Mesenchymal stem cell (in vitro differentiated cells and primary cell): ENCODE measurements at regions not wholly inside any gene's neighbourhood (a gene's known extent, or its start where the extent isn't known, plus 50 kb on each side); places are given as distances from the start of the nearest gene placed in this dataset.

Experiments
- DNase-seq: peaks from one replicate; pipeline ENCODE4 v3.0.0-alpha.2; 2013
- H2AFZ ChIP-seq: one replicate; pipeline ENCODE4 v1.6.1; 2013; ENCODE audit warnings: low read depth, mild to moderate bottlenecking, control low read depth, inconsistent platforms, low read length, moderate library complexity
- H2AK5ac ChIP-seq: 2 replicates; pipeline ENCODE4 v1.6.1; 2013; ENCODE audit warnings: low read length, moderate library complexity, mild to moderate bottlenecking, inconsistent platforms; ENCODE audit not compliant: severe bottlenecking
- H2BK120ac ChIP-seq: one replicate; pipeline ENCODE4 v1.6.1; 2013; ENCODE audit warnings: low read depth, mild to moderate bottlenecking, inconsistent platforms, low read length, moderate library complexity
- H2BK12ac ChIP-seq, 2 experiments: one replicate each; pipeline ENCODE4 v1.6.1; 2013; ENCODE audit warnings: inconsistent platforms in 2 of 2, low read length in 2 of 2, mild to moderate bottlenecking in 2 of 2, moderate library complexity in 2 of 2, control low read depth in 1 of 2
- H2BK15ac ChIP-seq: one replicate; pipeline ENCODE4 v1.6.1; 2013; ENCODE audit warnings: mild to moderate bottlenecking, low read depth, inconsistent platforms; ENCODE audit not compliant: poor library complexity, severe bottlenecking
- H2BK5ac ChIP-seq: 2 replicates; pipeline ENCODE4 v1.6.1; 2013; ENCODE audit warnings: low read depth, mild to moderate bottlenecking, low read length, control low read depth, inconsistent platforms; ENCODE audit not compliant: poor library complexity, severe bottlenecking
- H3K14ac ChIP-seq, 2 experiments: one replicate each; pipeline ENCODE4 v1.6.1; 2013; ENCODE audit warnings: inconsistent platforms in 2 of 2, low read length in 2 of 2, control low read depth in 1 of 2, mild to moderate bottlenecking in 1 of 2, moderate library complexity in 1 of 2
- H3K18ac ChIP-seq, 2 experiments: one replicate each; pipeline ENCODE4 v1.6.1; 2013; ENCODE audit warnings: inconsistent platforms in 2 of 2, low read length in 2 of 2, control low read depth in 1 of 2, low read depth in 1 of 2, mild to moderate bottlenecking in 1 of 2
- H3K23ac ChIP-seq, 2 experiments: one replicate each; pipeline ENCODE4 v1.6.1; 2013; ENCODE audit warnings: inconsistent platforms in 2 of 2, low read length in 2 of 2, mild to moderate bottlenecking in 2 of 2, moderate library complexity in 2 of 2, control low read depth in 1 of 2
- H3K27ac ChIP-seq: 2 replicates; pipeline ENCODE4 v1.5.1; 2013; ENCODE audit warnings: mild to moderate bottlenecking, moderate library complexity, low read length, control low read depth, inconsistent platforms; ENCODE audit not compliant: poor library complexity, severe bottlenecking
- H3K27me3 ChIP-seq, 2 experiments: 2 replicates each; pipeline versions ENCODE4 v1.6.1 to v1.7.0; 2013; ENCODE audit warnings: low read length in 2 of 2, mild to moderate bottlenecking in 2 of 2, moderate library complexity in 2 of 2, control low read depth in 1 of 2, inconsistent platforms in 1 of 2; ENCODE audit not compliant: control insufficient read depth in 1 of 2, insufficient read depth in 1 of 2
- H3K36me3 ChIP-seq, 2 experiments: 2 replicates each; pipeline versions ENCODE4 v1.6.1 to v1.7.0; 2013; ENCODE audit warnings: low read length in 2 of 2, control low read depth in 1 of 2, inconsistent platforms in 1 of 2, low read depth in 1 of 2, mild to moderate bottlenecking in 1 of 2; ENCODE audit not compliant: insufficient read depth in 2 of 2, control insufficient read depth in 1 of 2
- H3K4ac ChIP-seq, 2 experiments: one replicate each; pipeline ENCODE4 v1.6.1; 2013; ENCODE audit warnings: inconsistent platforms in 2 of 2, low read length in 2 of 2, mild to moderate bottlenecking in 2 of 2, moderate library complexity in 2 of 2, control low read depth in 1 of 2, low read depth in 1 of 2
- H3K4me1 ChIP-seq: 2 replicates; pipeline ENCODE4 v1.6.1; 2013; ENCODE audit warnings: low read depth, low read length, control low read depth; ENCODE audit not compliant: control insufficient read depth, insufficient read depth
- H3K4me2 ChIP-seq: 2 replicates; pipeline ENCODE4 v1.6.1; 2013; ENCODE audit warnings: low read length, mild to moderate bottlenecking, inconsistent platforms; ENCODE audit not compliant: poor library complexity, severe bottlenecking
- H3K4me3 ChIP-seq, 2 experiments: 2 replicates each; pipeline versions ENCODE4 v1.5.1 to v1.7.0; 2013; ENCODE audit warnings: low read length in 2 of 2, mild to moderate bottlenecking in 2 of 2, control low read depth in 1 of 2, low read depth in 1 of 2; ENCODE audit not compliant: insufficient read depth in 1 of 2
- H3K79me1 ChIP-seq: replicated peaks from 2 replicates; pipeline ENCODE4 v1.6.1; 2013; ENCODE audit warnings: mild to moderate bottlenecking, control low read depth, low read length, inconsistent platforms; ENCODE audit not compliant: poor library complexity, severe bottlenecking
- H3K9ac ChIP-seq: 2 replicates; pipeline ENCODE4 v1.7.0; 2013; ENCODE audit warnings: mild to moderate bottlenecking, low read length, moderate library complexity
- H3K9me3 ChIP-seq: 2 replicates; pipeline ENCODE4 v1.7.0; 2013; ENCODE audit warnings: mild to moderate bottlenecking, low read length; ENCODE audit not compliant: control insufficient read depth
- H4K8ac ChIP-seq: one replicate; pipeline ENCODE4 v1.6.1; 2013; ENCODE audit warnings: inconsistent platforms, mild to moderate bottlenecking, low read length, moderate library complexity
- H4K91ac ChIP-seq: one replicate; pipeline ENCODE4 v1.6.1; 2013; ENCODE audit warnings: mild to moderate bottlenecking, low read length, inconsistent platforms
- WGBS: methylation state at CpG from one replicate; pipeline ENCODE4 v1.1.7; 2013; ENCODE audit warnings: mixed read lengths; 5-methylcytosine and 5-hydroxymethylcytosine counted together

- Histone ChIP-seq H3K4me2 (no peak overlapping the region), H4K8ac (no peak overlapping the region), H3K23ac (no peak overlapping the region), H3K14ac (no peak overlapping the region), H3K18ac (no peak overlapping the region), H2BK5ac (peak overlapping the region; percentile 79), H3K4ac (no peak overlapping the region), H3K4me3 (no peak overlapping the region), H3K79me1 (peaks cover 6% of the 10 kb centered on the region), H2AK5ac (no peak overlapping the region), H2BK12ac (no peak overlapping the region), H2BK15ac (no peak overlapping the region), H3K9ac (no peak overlapping the region), H4K91ac (no peak overlapping the region), H3K4me1 (peaks cover 7% of the 10 kb centered on the region), H3K27me3 (no peaks in the 10 kb centered on the region), H2AFZ (no peak overlapping the region), H3K9me3 (no peaks in the 10 kb centered on the region), H3K36me3 (no peaks in the 10 kb centered on the region), H3K27ac (peak overlapping the region; percentile 91), H2BK120ac (no peak overlapping the region)
- WGBS, result 92% methylated on average over 6 of the region's 7 CpGs
- DNase-seq, result no peak
Measured at GRCh38 chr21:16563116-16563515, 833.3 kb downstream of the USP25 start.

GRCh38 chr21:16563795-16564194 is 834.0 kb downstream of the USP25 start:
- peaks cover 7% of the 10 kb centered on the region for H3K4me1 ChIP-seq
- 77% methylated on average over 7 of the region's 7 CpGs for WGBS
- H2BK15ac ChIP-seq, result no peak overlapping the region

GRCh38 chr21:16568244-16568643 is 838.5 kb downstream of the USP25 start:
- no peak overlapping the region for H2BK5ac ChIP-seq
- no peak overlapping the region for H2BK12ac ChIP-seq
- H3K4ac ChIP-seq, result no peak overlapping the region
- no peak overlapping the region for H2BK120ac ChIP-seq
- H3K4me1 ChIP-seq, result peaks cover 9% of the 10 kb centered on the region
- H4K8ac ChIP-seq, result no peak overlapping the region
- no peak for DNase-seq
- no peak overlapping the region for H2AFZ ChIP-seq
- no peak overlapping the region for H2BK15ac ChIP-seq
- no peak overlapping the region for H3K14ac ChIP-seq
- peaks cover 2% of the 10 kb centered on the region for H3K79me1 ChIP-seq
- no peak overlapping the region for H3K18ac ChIP-seq
- H3K9ac ChIP-seq, result no peak overlapping the region
- no peak overlapping the region for H3K4me3 ChIP-seq
- no peaks in the 10 kb centered on the region for H3K9me3 ChIP-seq
- no peak overlapping the region for H3K23ac ChIP-seq
- no peak overlapping the region for H3K27ac ChIP-seq
- no peak overlapping the region for H4K91ac ChIP-seq
- H2AK5ac ChIP-seq, result no peak overlapping the region
- WGBS, result no CpG with 5 or more reads among the region's 1 CpG
- H3K36me3 ChIP-seq, result no peaks in the 10 kb centered on the region
- no peak overlapping the region for H3K4me2 ChIP-seq
- no peaks in the 10 kb centered on the region for H3K27me3 ChIP-seq

More at GRCh38 chr21:16563795-16564194, 834.0 kb downstream of the USP25 start:
- H3K36me3 ChIP-seq, result no peaks in the 10 kb centered on the region
- H2AFZ ChIP-seq, result no peak overlapping the region
- no peak overlapping the region for H4K8ac ChIP-seq
- H3K9me3 ChIP-seq, result no peaks in the 10 kb centered on the region
- no peak overlapping the region for H3K23ac ChIP-seq
- peak overlapping the region; percentile 91 for H3K27ac ChIP-seq
- no peak overlapping the region for H2BK12ac ChIP-seq
- no peak overlapping the region for H3K9ac ChIP-seq
- peaks cover 3% of the 10 kb centered on the region for H3K79me1 ChIP-seq
- no peak overlapping the region for H3K4ac ChIP-seq
- H3K27me3 ChIP-seq, result no peaks in the 10 kb centered on the region
- no peak overlapping the region for H3K18ac ChIP-seq
- H3K14ac ChIP-seq, result no peak overlapping the region
- H2AK5ac ChIP-seq, result peak overlapping the region; percentile 96
- no peak overlapping the region for H4K91ac ChIP-seq
- H2BK120ac ChIP-seq, result no peak overlapping the region
- no peak for DNase-seq
- H3K4me2 ChIP-seq, result no peak overlapping the region
- H3K4me3 ChIP-seq, result no peak overlapping the region
- H2BK5ac ChIP-seq, result peak overlapping the region; percentile 79

GRCh38 chr21:16568661-16569060 is 838.9 kb downstream of the USP25 start:
- Histone ChIP-seq H3K9me3 (no peaks in the 10 kb centered on the region), H2AFZ (no peak overlapping the region), H3K14ac (no peak overlapping the region), H3K18ac (no peak overlapping the region), H3K23ac (no peak overlapping the region), H4K8ac (no peak overlapping the region), H3K27ac (no peak overlapping the region), H3K9ac (no peak overlapping the region), H3K4me1 (peaks cover 6% of the 10 kb centered on the region), H2BK15ac (no peak overlapping the region), H3K36me3 (no peaks in the 10 kb centered on the region), H3K27me3 (no peaks in the 10 kb centered on the region), H3K79me1 (peaks cover 2% of the 10 kb centered on the region), H2BK5ac (no peak overlapping the region), H4K91ac (no peak overlapping the region), H2BK120ac (no peak overlapping the region), H3K4ac (no peak overlapping the region), H3K4me3 (no peak overlapping the region), H2BK12ac (no peak overlapping the region), H2AK5ac (no peak overlapping the region), H3K4me2 (no peak overlapping the region)
- 90% methylated on average over 1 of the region's 2 CpGs for WGBS
- DNase-seq, result no peak
